GM12878 (cell line): ENCODE measurements at regions not wholly inside any gene's neighbourhood (a gene's known extent, or its start where the extent isn't known, plus 50 kb on each side); places are given as distances from the start of the nearest gene placed in this dataset.

Source experiments
- ATAC-seq: fragments of 200-7000 bp; cut with Tn5 transposase; 3 replicates; pipeline ENCODE4 v1.9.1; 2020; ENCODE audit warnings: mild to moderate bottlenecking, moderate library complexity
- BruUV-seq: library from RNA; stranded (reverse); fragments of 400-500 nt; replicated peaks from 2 replicates; lab custom pipeline; 2021; lab: Mats Ljungman, UMichigan
- CTCF ChIA-PET: fragments of 300-600 bp; sonication (Branson Sonifier 250); formaldehyde crosslinking; extraction: SDS; loops from one replicate; lab custom pipeline; 2021; ENCODE audit warnings: inconsistent platforms; lab: Yijun Ruan, JAX
- POLR2A ChIA-PET: fragments of 350-600 bp; formaldehyde crosslinking; extraction: SDS; loops from one replicate; lab custom pipeline; 2021; ENCODE audit warnings: inconsistent platforms; lab: Charles Lee
- RAD21 ChIA-PET: fragments of 300-600 bp; sonication (Branson Sonifier 250); formaldehyde crosslinking; loops from one replicate; lab custom pipeline; 2023; ENCODE audit warnings: antibody characterized with exemption; ENCODE audit not compliant: unreplicated experiment; lab: Charles Lee
- SMC1A ChIA-PET: fragments of 300-600 bp; sonication (Branson Sonifier 250); formaldehyde crosslinking; loops from one replicate; lab custom pipeline; 2023; ENCODE audit not compliant: unreplicated experiment, uncharacterized antibody; lab: Charles Lee
- DNase-seq: peaks from one replicate; pipeline ENCODE4 v3.0.0-alpha.2; 2011; ENCODE audit warnings: low read depth, low spot score
- FAIRE-seq: peaks from 3 replicates; lab custom pipeline; 2011; peaks lifted over from hg19 to GRCh38; lab: Jason Lieb, UNC
- H2AFZ ChIP-seq: 2 replicates; pipeline ENCODE4 v1.6.0; 2011; ENCODE audit warnings: low read depth, low read length, control low read depth; ENCODE audit not compliant: control insufficient read depth
- H3K27ac ChIP-seq: 2 replicates; pipeline ENCODE4 v1.5.1; 2011; ENCODE audit warnings: control low read depth; ENCODE audit not compliant: control insufficient read depth, insufficient read depth
- H3K27me3 ChIP-seq, 2 experiments: replicated peaks in 1 of 2; 2 replicates each; pipeline versions ENCODE4 v1.6.0 to v1.6.1; 2011; ENCODE audit warnings: low read length in 1 of 2; ENCODE audit not compliant: control insufficient read depth in 2 of 2, insufficient read depth in 2 of 2
- H3K36me3 ChIP-seq, 2 experiments: 2 replicates each; pipeline ENCODE4 v1.5.1; 2011; ENCODE audit warnings: low read length in 1 of 2; ENCODE audit not compliant: control insufficient read depth in 2 of 2, insufficient read depth in 2 of 2
- H3K4me1 ChIP-seq: 2 replicates; pipeline ENCODE4 v1.6.1; 2011; ENCODE audit warnings: mild to moderate bottlenecking, low read length, moderate library complexity, mixed read lengths; ENCODE audit not compliant: control insufficient read depth, insufficient read depth
- H3K4me2 ChIP-seq: 2 replicates; pipeline ENCODE4 v1.6.0; 2011; ENCODE audit warnings: control low read depth; ENCODE audit not compliant: control insufficient read depth, insufficient read depth
- H3K4me3 ChIP-seq: fragments of 200-600 bp; sonication (generic); 2 replicates; pipeline ENCODE4 v1.5.1; 2016
- H3K79me2 ChIP-seq: 2 replicates; pipeline ENCODE4 v1.6.0; 2011; ENCODE audit warnings: low read length; ENCODE audit not compliant: control insufficient read depth, insufficient read depth
- H3K9ac ChIP-seq: 2 replicates; pipeline ENCODE4 v1.8.0; 2011; ENCODE audit warnings: low read length, control low read depth, mixed read lengths; ENCODE audit not compliant: control insufficient read depth, insufficient read depth
- H3K9me3 ChIP-seq: replicated peaks from 3 replicates; pipeline ENCODE4 v1.5.1; 2011; ENCODE audit warnings: mild to moderate bottlenecking, low read length; ENCODE audit not compliant: control insufficient read depth, insufficient read depth
- H4K20me1 ChIP-seq: 2 replicates; pipeline ENCODE4 v1.6.0; 2011; ENCODE audit not compliant: control insufficient read depth, insufficient read depth
- CEBPB ChIP-seq, 2 experiments: fragments of 150-350 bp in 1 of 2; IDR thresholded peaks; 2 replicates each; pipeline ENCODE4 v1.6.1; 2012 to 2014; ENCODE audit warnings: low read depth in 2 of 2, low read length in 2 of 2, borderline replicate concordance in 1 of 2, inconsistent platforms in 1 of 2
- CHD1 ChIP-seq: IDR thresholded peaks from 2 replicates; pipeline ENCODE4 v1.6.1; 2012; ENCODE audit warnings: low read depth, low read length, improper control_type of control experiment
- DPF2 ChIP-seq: fragments of 450-650 bp; IDR thresholded peaks from 2 replicates; pipeline ENCODE4 v1.6.1; 2017; ENCODE audit warnings: mild to moderate bottlenecking
- ESRRA ChIP-seq: IDR thresholded peaks from 2 replicates; pipeline ENCODE4 v1.6.1; 2012; ENCODE audit warnings: mild to moderate bottlenecking, low read length, improper control_type of control experiment
- JUNB ChIP-seq: IDR thresholded peaks from 2 replicates; pipeline ENCODE4 v1.6.1; 2016; ENCODE audit warnings: antibody characterized with exemption, mild to moderate bottlenecking
- KAT2A ChIP-seq: conservative IDR thresholded peaks from 2 replicates; pipeline ENCODE4 v1.6.1; 2011; ENCODE audit warnings: low read depth, low read length; ENCODE audit not compliant: control insufficient read depth
- MEF2A ChIP-seq: IDR thresholded peaks from 2 replicates; pipeline ENCODE4 v1.6.1; 2011; ENCODE audit warnings: low read depth, mild to moderate bottlenecking, low read length, moderate library complexity; ENCODE audit not compliant: insufficient read depth
- RAD21 ChIP-seq: IDR thresholded peaks from 2 replicates; pipeline ENCODE4 v1.6.1; 2011; ENCODE audit warnings: mild to moderate bottlenecking, low read depth, low read length, moderate library complexity; ENCODE audit not compliant: insufficient read depth
- RBBP5 ChIP-seq: fragments of 200-600 bp; sonication (generic); conservative IDR thresholded peaks from 2 replicates; pipeline ENCODE4 v1.6.1; 2016
- SREBF1 ChIP-seq: IDR thresholded peaks from 2 replicates; pipeline ENCODE4 v1.6.1; 2012; ENCODE audit warnings: mild to moderate bottlenecking, low read length
- TARDBP ChIP-seq: IDR thresholded peaks from 2 replicates; pipeline ENCODE4 v1.6.1; 2016; ENCODE audit warnings: borderline replicate concordance
- WGBS: methylation state at CpG from one replicate; pipeline ENCODE4 v1.1.6; 2016; ENCODE audit warnings: low lambda C conversion rate; ENCODE audit not compliant: insufficient replicate concordance, insufficient coverage; ENCODE audit errors: missing lambda C conversion rate; 5-methylcytosine and 5-hydroxymethylcytosine counted together
- in situ Hi-C: fragments of 300-500 bp; cut with MboI; formaldehyde crosslinking; loops from 9 replicates; pipeline ENCODE4 v1.14.3; 2018; ENCODE audit warnings: mixed read lengths
- intact Hi-C: fragments of 100-400 bp; cut with micrococcal nuclease; formaldehyde crosslinking; loops from one replicate; pipeline ENCODE4 v1.14.2; 2022; ENCODE audit not compliant: unreplicated experiment
- TF ChIP-seq, protein P1 (sequence below): fragments of 450-650 bp; IDR thresholded peaks from 2 replicates; pipeline ENCODE4 v1.6.1; 2017; ENCODE audit warnings: mild to moderate bottlenecking, low read depth, inconsistent platforms; ENCODE audit not compliant: poor library complexity, severe bottlenecking
- TF ChIP-seq, protein P2 (sequence below): fragments of 450-650 bp; IDR thresholded peaks from 2 replicates; pipeline ENCODE4 v1.6.1; 2018; ENCODE audit warnings: mild to moderate bottlenecking, low read depth, moderate library complexity; ENCODE audit not compliant: partially characterized antibody

DNA sequence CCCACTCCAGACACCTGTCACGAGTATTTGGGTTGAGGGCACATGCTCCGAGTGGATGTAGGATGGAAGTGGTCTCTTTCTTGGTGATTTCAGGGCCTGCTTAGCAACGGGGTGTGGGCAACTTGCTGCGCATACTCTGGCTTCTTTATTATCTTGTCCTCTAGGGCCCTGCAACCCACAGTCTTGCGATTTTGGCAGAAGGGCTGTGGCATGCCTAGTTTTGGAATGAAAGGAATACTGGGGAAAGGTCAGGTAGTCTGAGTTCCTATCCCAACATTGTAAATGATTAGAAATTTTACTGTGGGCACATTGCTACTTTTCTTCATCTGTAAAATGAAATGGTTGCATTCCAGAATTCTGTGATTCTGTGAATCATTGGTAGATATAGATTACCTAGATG is 74.3 kb downstream of the ACTBL2 start:
- no peak for FAIRE-seq
- ChIA-PET SMC1A (interaction anchor here (0.8 to 1.0 kb wide), 2 partner anchors 70 to 91 kb away, joined by 3 read pairs; no protein-coding TSS in a partner anchor), CTCF (interaction anchor here (2.5 kb wide), 1 partner anchor 110 kb away, joined by 6 read pairs; no protein-coding TSS in a partner anchor), POLR2A (interaction anchor here (0.6 kb wide), 1 partner anchor 305 kb away, joined by 4 read pairs; no protein-coding TSS in a partner anchor), RAD21 (no interaction called here)
- TF ChIP-seq, protein P1, sequence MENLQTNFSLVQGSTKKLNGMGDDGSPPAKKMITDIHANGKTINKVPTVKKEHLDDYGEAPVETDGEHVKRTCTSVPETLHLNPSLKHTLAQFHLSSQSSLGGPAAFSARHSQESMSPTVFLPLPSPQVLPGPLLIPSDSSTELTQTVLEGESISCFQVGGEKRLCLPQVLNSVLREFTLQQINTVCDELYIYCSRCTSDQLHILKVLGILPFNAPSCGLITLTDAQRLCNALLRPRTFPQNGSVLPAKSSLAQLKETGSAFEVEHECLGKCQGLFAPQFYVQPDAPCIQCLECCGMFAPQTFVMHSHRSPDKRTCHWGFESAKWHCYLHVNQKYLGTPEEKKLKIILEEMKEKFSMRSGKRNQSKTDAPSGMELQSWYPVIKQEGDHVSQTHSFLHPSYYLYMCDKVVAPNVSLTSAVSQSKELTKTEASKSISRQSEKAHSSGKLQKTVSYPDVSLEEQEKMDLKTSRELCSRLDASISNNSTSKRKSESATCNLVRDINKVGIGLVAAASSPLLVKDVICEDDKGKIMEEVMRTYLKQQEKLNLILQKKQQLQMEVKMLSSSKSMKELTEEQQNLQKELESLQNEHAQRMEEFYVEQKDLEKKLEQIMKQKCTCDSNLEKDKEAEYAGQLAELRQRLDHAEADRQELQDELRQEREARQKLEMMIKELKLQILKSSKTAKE = no peak
- no peak for TF ChIP-seq ESRRA
- TF ChIP-seq JUNB = no peak
- no peak for TF ChIP-seq DPF2
- no peak for TF ChIP-seq SREBF1
- TF ChIP-seq TARDBP = no peak
- TF ChIP-seq, protein P2, sequence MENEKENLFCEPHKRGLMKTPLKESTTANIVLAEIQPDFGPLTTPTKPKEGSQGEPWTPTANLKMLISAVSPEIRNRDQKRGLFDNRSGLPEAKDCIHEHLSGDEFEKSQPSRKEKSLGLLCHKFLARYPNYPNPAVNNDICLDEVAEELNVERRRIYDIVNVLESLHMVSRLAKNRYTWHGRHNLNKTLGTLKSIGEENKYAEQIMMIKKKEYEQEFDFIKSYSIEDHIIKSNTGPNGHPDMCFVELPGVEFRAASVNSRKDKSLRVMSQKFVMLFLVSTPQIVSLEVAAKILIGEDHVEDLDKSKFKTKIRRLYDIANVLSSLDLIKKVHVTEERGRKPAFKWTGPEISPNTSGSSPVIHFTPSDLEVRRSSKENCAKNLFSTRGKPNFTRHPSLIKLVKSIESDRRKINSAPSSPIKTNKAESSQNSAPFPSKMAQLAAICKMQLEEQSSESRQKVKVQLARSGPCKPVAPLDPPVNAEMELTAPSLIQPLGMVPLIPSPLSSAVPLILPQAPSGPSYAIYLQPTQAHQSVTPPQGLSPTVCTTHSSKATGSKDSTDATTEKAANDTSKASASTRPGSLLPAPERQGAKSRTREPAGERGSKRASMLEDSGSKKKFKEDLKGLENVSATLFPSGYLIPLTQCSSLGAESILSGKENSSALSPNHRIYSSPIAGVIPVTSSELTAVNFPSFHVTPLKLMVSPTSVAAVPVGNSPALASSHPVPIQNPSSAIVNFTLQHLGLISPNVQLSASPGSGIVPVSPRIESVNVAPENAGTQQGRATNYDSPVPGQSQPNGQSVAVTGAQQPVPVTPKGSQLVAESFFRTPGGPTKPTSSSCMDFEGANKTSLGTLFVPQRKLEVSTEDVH = no peak
- no peak for TF ChIP-seq RAD21
- TF ChIP-seq RBBP5 = no peak
- no peak for TF ChIP-seq CEBPB (IDR thresholded peaks at IDR 0.05; ENCODE audit: borderline replicate concordance in 1 of 2, low read depth in 2 of 2, low read length in 2 of 2)
- TF ChIP-seq CHD1 = no peak
- no peak for TF ChIP-seq KAT2A
- no peak for TF ChIP-seq MEF2A
- intact Hi-C loops = no loop called here
- 31% methylated on average over 5 of the region's 5 CpGs for WGBS
- Histone ChIP-seq H3K4me2 (no peak overlapping the region), H4K20me1 (no peaks in the 10 kb centered on the region), H3K27me3 (no peaks in the 10 kb centered on the region), H3K4me1 (no peaks in the 10 kb centered on the region), H3K27ac (no peak overlapping the region), H3K9ac (no peak overlapping the region), H3K4me3 (no peak overlapping the region), H3K9me3 (no peaks in the 10 kb centered on the region), H3K79me2 (no peaks in the 10 kb centered on the region), H3K36me3 (no peaks in the 10 kb centered on the region), H2AFZ (no peak overlapping the region)
- in situ Hi-C loops = no loop called here
- no peak for ATAC-seq
- BruUV-seq = no TSS peak
- DNase-seq = no peak
